AG10803 (cell line): ENCODE measurements at regions not wholly inside any gene's neighbourhood (a gene's known extent, or its start where the extent isn't known, plus 50 kb on each side); places are given as distances from the start of the nearest gene placed in this dataset.
"Not testable (repeated sequence)": the region's sequence is repeated elsewhere in the genome, so short reads cannot be mapped to it uniquely, and the experiment has no call there.

ENCODE experiments used
- DNase-seq: peaks from one replicate; pipeline ENCODE4 v3.0.0; 2010; ENCODE audit warnings: low read depth
- H3K4me3 ChIP-seq: 2 replicates; pipeline ENCODE4 v1.5.1; 2011; ENCODE audit warnings: mild to moderate bottlenecking, low read length, control low read depth
- TF ChIP-seq, protein P1 (sequence below): conservative IDR thresholded peaks from 2 replicates; pipeline ENCODE4 v1.5.1; 2011; ENCODE audit warnings: mild to moderate bottlenecking, low read length, control low read depth, inconsistent platforms

GRCh38 chr13:75180805-75181455, 301.0 kb downstream of the TBC1D4 start:
- TF ChIP-seq, protein P1, sequence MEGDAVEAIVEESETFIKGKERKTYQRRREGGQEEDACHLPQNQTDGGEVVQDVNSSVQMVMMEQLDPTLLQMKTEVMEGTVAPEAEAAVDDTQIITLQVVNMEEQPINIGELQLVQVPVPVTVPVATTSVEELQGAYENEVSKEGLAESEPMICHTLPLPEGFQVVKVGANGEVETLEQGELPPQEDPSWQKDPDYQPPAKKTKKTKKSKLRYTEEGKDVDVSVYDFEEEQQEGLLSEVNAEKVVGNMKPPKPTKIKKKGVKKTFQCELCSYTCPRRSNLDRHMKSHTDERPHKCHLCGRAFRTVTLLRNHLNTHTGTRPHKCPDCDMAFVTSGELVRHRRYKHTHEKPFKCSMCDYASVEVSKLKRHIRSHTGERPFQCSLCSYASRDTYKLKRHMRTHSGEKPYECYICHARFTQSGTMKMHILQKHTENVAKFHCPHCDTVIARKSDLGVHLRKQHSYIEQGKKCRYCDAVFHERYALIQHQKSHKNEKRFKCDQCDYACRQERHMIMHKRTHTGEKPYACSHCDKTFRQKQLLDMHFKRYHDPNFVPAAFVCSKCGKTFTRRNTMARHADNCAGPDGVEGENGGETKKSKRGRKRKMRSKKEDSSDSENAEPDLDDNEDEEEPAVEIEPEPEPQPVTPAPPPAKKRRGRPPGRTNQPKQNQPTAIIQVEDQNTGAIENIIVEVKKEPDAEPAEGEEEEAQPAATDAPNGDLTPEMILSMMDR = no peak
- peak; percentile 43 for DNase-seq
- no peak overlapping the region for H3K4me3 ChIP-seq

DNA sequence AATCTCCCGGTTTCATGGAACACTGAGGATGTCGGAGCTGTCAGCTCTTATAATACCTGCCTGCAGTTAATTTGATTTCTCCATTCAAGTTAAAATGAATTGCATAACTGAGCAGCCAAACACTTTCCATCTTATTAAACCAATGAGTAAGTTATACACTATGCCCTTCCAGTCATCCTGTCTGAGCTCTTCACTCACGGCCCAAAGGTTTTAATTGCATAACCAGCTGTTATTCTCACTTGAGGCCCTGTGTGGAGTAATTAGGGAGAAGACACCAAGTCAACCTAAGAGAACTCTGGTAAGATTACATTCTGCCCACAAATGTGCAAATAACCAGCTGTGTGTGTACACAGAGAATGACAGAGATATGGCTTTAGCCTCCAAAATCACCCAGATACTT, 303.5 kb downstream of the TBC1D4 start:
- TF ChIP-seq, protein P1 = no peak
- no peak for DNase-seq
- no peak overlapping the region for H3K4me3 ChIP-seq

DNA sequence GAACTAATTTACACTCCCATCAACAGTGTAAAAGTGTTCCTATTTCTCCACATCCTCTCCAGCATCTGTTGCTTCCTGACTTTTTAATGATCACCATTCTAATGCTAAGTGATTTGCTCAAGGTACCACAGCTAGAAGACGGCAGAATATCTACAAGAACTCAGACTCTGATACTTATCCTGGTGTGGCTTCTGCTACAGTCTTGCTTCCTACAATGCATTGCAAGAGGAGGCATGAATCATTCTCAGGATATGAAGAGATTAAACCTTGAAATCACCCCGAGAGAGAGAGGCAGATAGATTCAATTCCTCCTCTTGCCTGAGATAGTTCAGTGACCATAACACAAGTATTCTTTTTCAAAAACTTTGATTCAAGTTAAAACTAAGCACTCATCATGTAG, 306.4 kb downstream of the TBC1D4 start:
- DNase-seq = no peak
- TF ChIP-seq, protein P1 = no peak
- no peak overlapping the region for H3K4me3 ChIP-seq

GRCh38 chr13:75175097-75175496, 306.9 kb downstream of the TBC1D4 start:
- not testable (repeated sequence) for DNase-seq, H3K4me3 ChIP-seq

GRCh38 chr13:75174481-75174880, 307.5 kb downstream of the TBC1D4 start:
- DNase-seq = no peak
- H3K4me3 ChIP-seq = no peak overlapping the region
- TF ChIP-seq, protein P1 = no peak

GRCh38 chr13:75173457-75174356, 308.3 kb downstream of the TBC1D4 start:
- no peak overlapping the region for H3K4me3 ChIP-seq
- no peak for DNase-seq
- TF ChIP-seq, protein P1 = no peak

DNA sequence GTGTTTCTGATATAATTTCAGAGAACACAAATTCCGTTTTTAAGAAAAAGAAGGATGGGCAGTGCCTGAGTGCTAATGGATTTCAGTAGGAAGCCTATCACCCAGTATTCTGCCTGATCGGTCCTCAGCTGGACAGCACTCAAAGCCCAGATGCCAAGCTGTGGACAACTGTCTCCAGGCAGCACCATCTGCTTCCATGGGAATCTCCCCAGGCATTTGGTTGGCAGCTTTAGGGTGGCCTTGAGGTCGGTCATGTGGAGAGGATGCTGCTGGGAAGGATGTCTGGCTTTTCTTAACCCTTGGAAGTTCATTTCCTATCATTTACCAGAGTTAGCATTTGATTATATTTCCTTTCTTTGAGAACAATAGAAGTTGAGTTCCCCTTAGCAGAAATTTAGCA, 311.7 kb downstream of the TBC1D4 start:
- TF ChIP-seq, protein P1 = no peak
- H3K4me3 ChIP-seq = no peak overlapping the region
- DNase-seq = no peak
